Hematopoietic multipotent progenitor cell treated with erythropoietin and hydrocortisone succinate and interleukin-3 and kit ligand, for 6 days (in vitro differentiated cells): ENCODE measurements at regions not wholly inside any gene's neighbourhood (a gene's known extent, or its start where the extent isn't known, plus 50 kb on each side); places are given as distances from the start of the nearest gene placed in this dataset.
A peak's percentile ranks its signal among the peaks of the same experiment; 100 is the strongest.

Experiments
- DNase-seq: peaks from one replicate; pipeline ENCODE4 v3.0.0-alpha.2; 2015

GRCh38 chr5:146940295-146940694, 61.7 kb upstream of the PPP2R2B start:
- DNase-seq = no peak

- no peak for DNase-seq
Observed at GRCh38 chr5:146944019-146944418, 65.5 kb upstream of the PPP2R2B start.

- no peak for DNase-seq
Observed at GRCh38 chr5:146944764-146945616, 66.4 kb upstream of the PPP2R2B start.

- no peak for DNase-seq
Observed at GRCh38 chr5:146945617-146946084, 67.1 kb upstream of the PPP2R2B start.

- peak; percentile 43 for DNase-seq
Observed at GRCh38 chr5:146947181-146947941, 68.8 kb upstream of the PPP2R2B start.

GRCh38 chr5:146948666-146949065, 70.1 kb upstream of the PPP2R2B start:
- no peak for DNase-seq

GRCh38 chr5:146952168-146952567, 73.6 kb upstream of the PPP2R2B start:
- no peak for DNase-seq

- DNase-seq = no peak
Observed at GRCh38 chr5:146956217-146956616, 77.7 kb upstream of the PPP2R2B start.

- DNase-seq = no peak
Observed at GRCh38 chr5:146959360-146959759, 80.8 kb upstream of the PPP2R2B start.

- peak; percentile 9 for DNase-seq
Observed at GRCh38 chr5:146962801-146963355, 84.3 kb upstream of the PPP2R2B start.

GRCh38 chr5:146965761-146966659, 87.5 kb upstream of the PPP2R2B start:
- DNase-seq = peak; percentile 85

GRCh38 chr5:146967646-146968045, 89.1 kb upstream of the PPP2R2B start:
- DNase-seq = no peak

- no peak for DNase-seq
Observed at GRCh38 chr5:146971401-146971800, 92.8 kb upstream of the PPP2R2B start.

GRCh38 chr5:146986469-146986868, 107.9 kb upstream of the PPP2R2B start:
- no peak for DNase-seq

- DNase-seq = no peak
Observed at GRCh38 chr5:146993876-146994530, 115.4 kb upstream of the PPP2R2B start.

- DNase-seq = no peak
Observed at GRCh38 chr5:146995878-146996277, 117.3 kb upstream of the PPP2R2B start.

- DNase-seq = no peak
Observed at GRCh38 chr5:147015405-147015804, 136.8 kb upstream of the PPP2R2B start.

- DNase-seq = no peak
Observed at GRCh38 chr5:147017191-147017590, 138.6 kb upstream of the PPP2R2B start.

- DNase-seq = no peak
Observed at GRCh38 chr5:147017621-147018020, 139.1 kb upstream of the PPP2R2B start.

- no peak for DNase-seq
Observed at GRCh38 chr5:147018812-147019211, 140.3 kb upstream of the PPP2R2B start.

GRCh38 chr5:147036691-147037245, 158.2 kb upstream of the PPP2R2B start:
- DNase-seq = no peak
